Natural killer cell (primary cell): ENCODE measurements at regions not wholly inside any gene's neighbourhood (a gene's known extent, or its start where the extent isn't known, plus 50 kb on each side); places are given as distances from the start of the nearest gene placed in this dataset.

Experiments
- ATAC-seq, 3 donors: fragments of 150-1000 bp in 2 of 3; fragments of 200-7000 bp in 1 of 3; cut with Tn5 transposase; 1 replicate in 1 of 3; 2 replicates in 2 of 3; pipeline ENCODE4 v1.10.0; 2021; ENCODE audit warnings: mild to moderate bottlenecking in 2 of 3, moderate library complexity in 2 of 3
- DNase-seq, 2 donors: peaks; one replicate each; pipeline versions ENCODE4 v3.0.0 to v3.0.0-alpha.2; 2013 to 2021; ENCODE audit warnings: mixed read lengths in 1 of 2
- H3K27ac ChIP-seq: one replicate; pipeline ENCODE4 v1.5.1; 2013; ENCODE audit warnings: mild to moderate bottlenecking, low read length
- H3K27me3 ChIP-seq: one replicate; pipeline ENCODE4 v1.6.1; 2013; ENCODE audit warnings: low read length; ENCODE audit not compliant: control insufficient read depth, insufficient read depth
- H3K36me3 ChIP-seq: one replicate; pipeline ENCODE4 v1.6.1; 2013; ENCODE audit warnings: low read length; ENCODE audit not compliant: control insufficient read depth, insufficient read depth
- H3K4me1 ChIP-seq: one replicate; pipeline ENCODE4 v1.6.1; 2013; ENCODE audit warnings: low read length; ENCODE audit not compliant: control insufficient read depth, insufficient read depth
- H3K4me3 ChIP-seq: one replicate; pipeline ENCODE4 v1.5.1; 2013; ENCODE audit warnings: low read length
- H3K9me3 ChIP-seq: one replicate; pipeline ENCODE4 v1.6.1; 2013; ENCODE audit warnings: low read length; ENCODE audit not compliant: control insufficient read depth, insufficient read depth
- H3K27ac Mint-ChIP-seq, 2 donors: one replicate each; pipeline ENCODE4 v1.8.0; 2022; ENCODE audit warnings: mild to moderate bottlenecking in 2 of 2, mixed read lengths in 2 of 2, moderate library complexity in 1 of 2
- H3K27me3 Mint-ChIP-seq, 2 donors: one replicate each; pipeline ENCODE4 v1.8.0; 2022; ENCODE audit warnings: low read depth in 2 of 2, mixed read lengths in 2 of 2
- H3K36me3 Mint-ChIP-seq: one replicate; pipeline ENCODE4 v1.8.0; 2022; ENCODE audit warnings: mixed read lengths
- H3K4me1 Mint-ChIP-seq, 2 donors: one replicate each; pipeline ENCODE4 v1.8.0; 2022; ENCODE audit warnings: mixed read lengths in 2 of 2
- H3K4me3 Mint-ChIP-seq: one replicate; pipeline ENCODE4 v1.8.0; 2022; ENCODE audit warnings: mild to moderate bottlenecking, moderate library complexity, mixed read lengths
- H3K9me3 Mint-ChIP-seq, 2 donors: one replicate each; pipeline ENCODE4 v1.8.0; 2022; ENCODE audit warnings: mixed read lengths in 2 of 2
- WGBS: methylation state at CpG from one replicate; pipeline ENCODE4 v1.1.7; 2013; ENCODE audit warnings: missing lambda C conversion rate; ENCODE audit not compliant: insufficient coverage; 5-methylcytosine and 5-hydroxymethylcytosine counted together
- intact Hi-C: fragments of 100-400 bp; cut with micrococcal nuclease; formaldehyde crosslinking; loops from one replicate; pipeline ENCODE4 v1.14.2; 2022
- TF ChIP-seq, protein P1 (sequence below): fragments of 200-600 bp; IDR thresholded peaks from one replicate; pipeline ENCODE4 v1.8.0; 2022; ENCODE audit warnings: antibody characterized with exemption

DNA sequence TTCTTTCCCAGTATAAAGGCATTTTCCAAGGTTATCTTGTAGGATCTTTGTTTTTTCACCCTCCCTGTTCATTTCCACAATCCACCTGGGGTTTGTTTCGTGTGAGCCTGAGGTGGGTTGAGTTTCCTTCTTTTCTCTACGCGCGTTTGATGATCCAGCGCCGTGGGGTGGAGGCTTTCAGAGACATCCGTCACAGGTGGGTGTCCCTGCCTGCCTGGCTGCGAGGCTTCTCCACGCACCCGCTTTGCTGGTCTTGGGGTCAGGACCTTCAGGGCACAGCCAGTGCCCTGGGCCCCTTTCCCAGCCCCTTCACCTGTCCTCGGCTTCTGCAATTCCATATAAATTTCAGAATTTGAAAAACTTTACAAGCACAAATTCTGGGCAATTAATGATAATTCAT is 109.0 kb upstream of the ALKAL2 start:
- no peak overlapping the region for H3K27ac Mint-ChIP-seq
- no peaks in the 10 kb centered on the region for H3K27me3 Mint-ChIP-seq
- 87% methylated on average over 11 of the region's 11 CpGs for WGBS

DNA sequence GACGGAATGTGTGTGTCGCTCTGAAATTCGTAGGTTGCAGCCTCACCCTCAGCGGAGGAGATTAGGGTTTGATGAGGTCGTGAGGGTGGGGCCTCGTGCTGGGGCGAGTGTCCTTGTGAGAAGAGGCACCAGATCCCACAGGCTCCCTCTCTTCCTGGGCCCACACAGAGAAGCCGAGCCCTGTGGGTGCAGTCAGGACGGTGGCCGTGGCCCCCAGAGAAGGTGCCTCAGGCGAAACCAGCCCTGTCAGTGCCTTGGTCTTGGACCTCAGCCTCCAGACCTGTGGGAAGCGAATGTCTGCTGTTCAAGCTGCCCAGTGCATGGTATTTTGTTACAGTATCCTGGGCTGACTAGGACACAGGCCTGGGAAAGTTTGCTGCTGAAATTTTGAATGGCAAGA is 108.0 kb upstream of the ALKAL2 start:
- Mint-ChIP-seq H3K36me3 (no peaks in the 10 kb centered on the region), H3K4me3 (no peak overlapping the region), H3K9me3 (no peaks in the 10 kb centered on the region), H3K27me3 (no peaks in the 10 kb centered on the region), H3K4me1 (peaks cover 20 to 25% of the 10 kb centered on the region in 2 donors), H3K27ac (no peak overlapping the region)
- Histone ChIP-seq H3K4me1 (peaks cover 23% of the 10 kb centered on the region), H3K27ac (no peak overlapping the region), H3K36me3 (no peaks in the 10 kb centered on the region), H3K9me3 (no peaks in the 10 kb centered on the region), H3K27me3 (no peaks in the 10 kb centered on the region), H3K4me3 (no peak overlapping the region)
- intact Hi-C loops, result no loop called here
- 92% methylated on average over 12 of the region's 12 CpGs for WGBS
- DNase-seq (no peak), ATAC-seq (no peak)
- TF ChIP-seq, protein P1, sequence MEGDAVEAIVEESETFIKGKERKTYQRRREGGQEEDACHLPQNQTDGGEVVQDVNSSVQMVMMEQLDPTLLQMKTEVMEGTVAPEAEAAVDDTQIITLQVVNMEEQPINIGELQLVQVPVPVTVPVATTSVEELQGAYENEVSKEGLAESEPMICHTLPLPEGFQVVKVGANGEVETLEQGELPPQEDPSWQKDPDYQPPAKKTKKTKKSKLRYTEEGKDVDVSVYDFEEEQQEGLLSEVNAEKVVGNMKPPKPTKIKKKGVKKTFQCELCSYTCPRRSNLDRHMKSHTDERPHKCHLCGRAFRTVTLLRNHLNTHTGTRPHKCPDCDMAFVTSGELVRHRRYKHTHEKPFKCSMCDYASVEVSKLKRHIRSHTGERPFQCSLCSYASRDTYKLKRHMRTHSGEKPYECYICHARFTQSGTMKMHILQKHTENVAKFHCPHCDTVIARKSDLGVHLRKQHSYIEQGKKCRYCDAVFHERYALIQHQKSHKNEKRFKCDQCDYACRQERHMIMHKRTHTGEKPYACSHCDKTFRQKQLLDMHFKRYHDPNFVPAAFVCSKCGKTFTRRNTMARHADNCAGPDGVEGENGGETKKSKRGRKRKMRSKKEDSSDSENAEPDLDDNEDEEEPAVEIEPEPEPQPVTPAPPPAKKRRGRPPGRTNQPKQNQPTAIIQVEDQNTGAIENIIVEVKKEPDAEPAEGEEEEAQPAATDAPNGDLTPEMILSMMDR, result no peak

More for the DNA sequence above, 109.0 kb upstream of the ALKAL2 start:
- Histone ChIP-seq H3K4me3 (no peak overlapping the region), H3K9me3 (no peaks in the 10 kb centered on the region), H3K4me1 (peaks cover 23% of the 10 kb centered on the region), H3K27me3 (no peaks in the 10 kb centered on the region), H3K36me3 (no peaks in the 10 kb centered on the region), H3K27ac (no peak overlapping the region)
- intact Hi-C loops, result no loop called here
- DNase-seq, result no peak
- ATAC-seq, result no peak
- Mint-ChIP-seq H3K4me1 (peaks cover 20 to 25% of the 10 kb centered on the region in 2 donors), H3K36me3 (no peaks in the 10 kb centered on the region), H3K9me3 (no peaks in the 10 kb centered on the region), H3K4me3 (no peak overlapping the region)
- TF ChIP-seq, protein P1, result no peak

DNA sequence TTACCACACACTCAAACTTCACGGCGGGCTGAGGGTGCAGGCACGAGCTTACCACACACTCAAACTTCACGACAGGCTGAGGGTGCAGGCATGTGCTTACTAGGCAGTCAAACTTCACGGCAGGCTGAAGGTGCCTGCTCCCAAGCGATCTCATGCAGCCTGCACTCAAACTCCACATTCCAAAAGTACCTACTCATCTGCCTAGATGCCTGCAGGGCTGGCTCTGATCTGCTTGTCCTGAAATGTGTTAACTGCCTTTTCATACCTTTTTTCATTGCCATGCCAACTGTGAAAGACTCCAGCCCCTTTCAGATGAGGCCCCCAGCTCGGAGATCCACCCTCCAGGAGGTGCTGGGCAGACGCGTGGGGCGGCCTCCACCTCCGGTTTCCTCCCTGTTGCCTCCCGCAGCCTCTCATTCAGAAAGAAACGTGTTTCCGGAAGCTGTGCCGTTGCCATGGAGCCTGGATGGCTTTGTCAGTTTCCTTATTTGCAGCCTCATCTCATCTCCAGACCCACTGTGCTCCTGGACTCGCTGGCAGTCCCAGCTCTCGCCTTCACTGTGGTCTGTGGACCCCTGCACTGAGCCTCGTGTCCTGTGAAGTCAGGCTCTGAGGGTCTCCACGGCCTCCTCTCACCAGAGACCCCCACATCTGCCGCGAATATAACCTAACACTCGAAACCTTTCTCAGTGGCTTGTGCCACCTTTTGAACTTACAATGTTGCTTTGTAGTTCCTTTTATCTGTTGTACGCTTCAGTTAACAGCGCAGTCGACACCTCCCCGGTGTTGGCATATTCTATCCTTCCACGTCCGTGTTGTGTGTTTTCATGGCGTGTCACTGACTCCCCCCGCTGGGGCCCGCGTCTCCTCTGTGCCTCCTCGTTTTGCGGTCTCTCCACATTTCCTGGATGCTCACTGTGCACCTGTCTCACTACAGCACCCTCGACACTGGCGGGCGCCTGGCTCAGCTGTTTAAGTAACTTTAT is 106.1 kb upstream of the ALKAL2 start:
- no peaks in the 10 kb centered on the region for H3K27me3 ChIP-seq
- peaks cover 20 to 25% of the 10 kb centered on the region in 2 donors for H3K4me1 Mint-ChIP-seq
- ATAC-seq (peak; percentile 55 to 85 (median 82)), DNase-seq (peak; percentile 35 to 82)
- H3K9me3 ChIP-seq, result no peaks in the 10 kb centered on the region
- no peaks in the 10 kb centered on the region for H3K36me3 Mint-ChIP-seq
- peaks cover 23% of the 10 kb centered on the region for H3K4me1 ChIP-seq
- H3K9me3 Mint-ChIP-seq, result no peaks in the 10 kb centered on the region
- TF ChIP-seq, protein P1, result no peak
- H3K27ac ChIP-seq, result peak overlapping the region; percentile 32
- H3K4me3 Mint-ChIP-seq, result peak overlapping the region; percentile 79
- intact Hi-C loops, result loop anchor here (1.0 kb wide), 1 partner anchor 44 kb away; no protein-coding TSS in a partner anchor
- no peaks in the 10 kb centered on the region for H3K27me3 Mint-ChIP-seq
- H3K27ac Mint-ChIP-seq, result peak overlapping the region; percentile 39 to 73
- no peaks in the 10 kb centered on the region for H3K36me3 ChIP-seq
- peak overlapping the region; percentile 12 for H3K4me3 ChIP-seq
- WGBS, result 51% methylated on average over 34 of the region's 37 CpGs
